ENCODE measurements at regions not wholly inside any gene's neighbourhood (a gene's known extent, or its start where the extent isn't known, plus 50 kb on each side); places are given as distances from the start of the nearest gene placed in this dataset.

- in situ Hi-C loops (cut with MboI; ENCODE audit: low sequenced_read_pairs) = no loop called here
These were observed 58.5 kb downstream of the DLL1 start for GRCh38 chr6:170232186-170233002.

GRCh38 chr6:170231293-170232185 is 59.3 kb downstream of the DLL1 start:
- in situ Hi-C loops (cut with MboI; ENCODE audit: low sequenced_read_pairs) = no loop called here

GRCh38 chr6:170230520-170231292 is 60.2 kb downstream of the DLL1 start:
- in situ Hi-C loops (cut with MboI; ENCODE audit: low sequenced_read_pairs) = no loop called here

GRCh38 chr6:170229851-170230519 is 60.9 kb downstream of the DLL1 start:
- in situ Hi-C loops (cut with MboI; ENCODE audit: low sequenced_read_pairs) = no loop called here

- in situ Hi-C loops (cut with MboI; ENCODE audit: low sequenced_read_pairs) = no loop called here
These were observed 61.5 kb downstream of the DLL1 start for GRCh38 chr6:170229396-170229795.

GRCh38 chr6:170228946-170229310 is 62.0 kb downstream of the DLL1 start:
- in situ Hi-C loops (cut with MboI; ENCODE audit: low sequenced_read_pairs) = no loop called here

- in situ Hi-C loops (cut with MboI; ENCODE audit: low sequenced_read_pairs) = no loop called here
These were observed 62.6 kb downstream of the DLL1 start for GRCh38 chr6:170227996-170228945.

- in situ Hi-C loops (cut with MboI; ENCODE audit: low sequenced_read_pairs) = no loop called here
These were observed 63.3 kb downstream of the DLL1 start for GRCh38 chr6:170227521-170227983.

GRCh38 chr6:170226647-170227046 is 64.2 kb downstream of the DLL1 start:
- in situ Hi-C loops (cut with MboI; ENCODE audit: low sequenced_read_pairs) = no loop called here

GRCh38 chr6:170225852-170226417 is 64.9 kb downstream of the DLL1 start:
- in situ Hi-C loops (cut with MboI; ENCODE audit: low sequenced_read_pairs) = no loop called here

GRCh38 chr6:170224694-170225660 is 65.9 kb downstream of the DLL1 start:
- in situ Hi-C loops (cut with MboI; ENCODE audit: low sequenced_read_pairs) = no loop called here

- in situ Hi-C loops (cut with MboI; ENCODE audit: low sequenced_read_pairs) = no loop called here
These were observed 66.9 kb downstream of the DLL1 start for GRCh38 chr6:170223718-170224693.

- in situ Hi-C loops (cut with MboI; ENCODE audit: low sequenced_read_pairs) = no loop called here
These were observed 68.1 kb downstream of the DLL1 start for GRCh38 chr6:170222498-170223471.

- in situ Hi-C loops (cut with MboI; ENCODE audit: low sequenced_read_pairs) = no loop called here
These were observed 69.0 kb downstream of the DLL1 start for GRCh38 chr6:170221753-170222400.

Measured in HL-60/S4 (cell line).